Fibroblast of villous mesenchyme (primary cell): ENCODE measurements at regions not wholly inside any gene's neighbourhood (a gene's known extent, or its start where the extent isn't known, plus 50 kb on each side); places are given as distances from the start of the nearest gene placed in this dataset.

Experiments
- DNase-seq: peaks from one replicate; pipeline ENCODE4 v3.0.0-alpha.2; 2010; ENCODE audit warnings: low read depth
- H3K4me3 ChIP-seq: 2 replicates; pipeline ENCODE4 v1.5.1; 2011; ENCODE audit warnings: low read depth, mild to moderate bottlenecking, low read length
- TF ChIP-seq, protein P1 (sequence below): IDR thresholded peaks from 2 replicates; pipeline ENCODE4 v1.5.1; 2012; ENCODE audit warnings: low read depth, mild to moderate bottlenecking, low read length; ENCODE audit not compliant: insufficient read depth

DNA sequence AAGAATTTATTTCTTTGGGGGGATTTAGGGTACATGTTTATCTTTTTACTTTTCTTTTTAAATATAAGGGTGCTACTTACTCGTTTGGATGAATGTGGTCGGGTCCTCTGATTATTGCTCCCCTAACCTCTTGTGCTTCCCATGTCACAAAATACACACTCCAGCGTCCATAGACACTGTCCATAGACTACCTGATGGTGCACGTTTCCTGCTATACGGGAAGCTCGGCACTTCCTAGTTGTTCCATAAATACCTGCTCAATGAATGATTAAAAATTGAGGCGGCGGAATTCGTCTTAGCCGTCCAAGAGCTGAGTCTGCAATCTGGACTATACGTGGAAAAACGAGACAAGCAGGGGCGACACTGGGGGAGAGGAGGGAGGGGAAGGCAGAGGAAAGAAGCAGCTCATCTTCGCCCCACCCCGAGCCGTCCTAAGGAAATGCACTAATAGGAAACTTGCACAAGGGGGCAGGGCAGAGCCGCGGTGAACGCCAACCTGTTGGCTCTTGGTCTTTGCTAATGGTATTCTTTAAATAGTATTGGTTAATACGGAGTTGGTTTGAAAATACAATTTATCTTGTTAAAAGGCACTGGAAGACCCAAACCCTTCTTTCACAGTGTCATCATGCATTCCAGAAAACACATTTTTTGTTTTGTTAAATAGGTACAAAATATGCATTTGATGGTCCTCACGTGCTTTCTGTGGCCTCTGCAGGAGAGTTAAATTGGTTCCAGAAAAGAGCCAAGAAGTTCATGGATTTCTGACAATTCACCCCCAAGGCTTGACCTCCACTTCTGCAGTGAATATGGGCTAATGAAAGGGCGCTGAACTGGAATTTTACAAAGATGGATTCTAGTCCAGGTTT lies 73.0 kb upstream of the KCTD1 start:
- TF ChIP-seq, protein P1, sequence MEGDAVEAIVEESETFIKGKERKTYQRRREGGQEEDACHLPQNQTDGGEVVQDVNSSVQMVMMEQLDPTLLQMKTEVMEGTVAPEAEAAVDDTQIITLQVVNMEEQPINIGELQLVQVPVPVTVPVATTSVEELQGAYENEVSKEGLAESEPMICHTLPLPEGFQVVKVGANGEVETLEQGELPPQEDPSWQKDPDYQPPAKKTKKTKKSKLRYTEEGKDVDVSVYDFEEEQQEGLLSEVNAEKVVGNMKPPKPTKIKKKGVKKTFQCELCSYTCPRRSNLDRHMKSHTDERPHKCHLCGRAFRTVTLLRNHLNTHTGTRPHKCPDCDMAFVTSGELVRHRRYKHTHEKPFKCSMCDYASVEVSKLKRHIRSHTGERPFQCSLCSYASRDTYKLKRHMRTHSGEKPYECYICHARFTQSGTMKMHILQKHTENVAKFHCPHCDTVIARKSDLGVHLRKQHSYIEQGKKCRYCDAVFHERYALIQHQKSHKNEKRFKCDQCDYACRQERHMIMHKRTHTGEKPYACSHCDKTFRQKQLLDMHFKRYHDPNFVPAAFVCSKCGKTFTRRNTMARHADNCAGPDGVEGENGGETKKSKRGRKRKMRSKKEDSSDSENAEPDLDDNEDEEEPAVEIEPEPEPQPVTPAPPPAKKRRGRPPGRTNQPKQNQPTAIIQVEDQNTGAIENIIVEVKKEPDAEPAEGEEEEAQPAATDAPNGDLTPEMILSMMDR = peak; percentile 61
- peak overlapping the region; percentile 21 for H3K4me3 ChIP-seq
- peak; percentile 17 for DNase-seq

DNA sequence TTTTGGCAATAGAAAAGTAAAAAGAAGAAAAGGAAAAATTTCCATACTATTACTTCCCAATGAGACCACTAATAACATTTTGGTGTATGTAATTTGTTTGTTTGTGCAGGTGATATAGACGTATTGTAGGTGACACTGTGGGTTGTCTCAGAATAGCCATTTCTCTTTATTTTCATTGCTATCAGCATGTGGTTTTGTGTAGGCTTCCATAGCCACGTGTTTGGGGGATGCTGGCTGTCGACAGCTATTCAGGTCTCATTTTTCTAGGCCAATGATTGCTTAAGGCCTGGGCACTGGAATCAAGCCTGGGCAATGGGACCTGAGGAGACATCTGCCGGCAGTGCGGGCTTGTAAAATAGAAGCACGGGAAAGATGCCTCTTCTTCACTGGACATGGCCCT lies 71.0 kb upstream of the KCTD1 start:
- H3K4me3 ChIP-seq = no peak overlapping the region
- TF ChIP-seq, protein P1 = no peak
- no peak for DNase-seq

DNA sequence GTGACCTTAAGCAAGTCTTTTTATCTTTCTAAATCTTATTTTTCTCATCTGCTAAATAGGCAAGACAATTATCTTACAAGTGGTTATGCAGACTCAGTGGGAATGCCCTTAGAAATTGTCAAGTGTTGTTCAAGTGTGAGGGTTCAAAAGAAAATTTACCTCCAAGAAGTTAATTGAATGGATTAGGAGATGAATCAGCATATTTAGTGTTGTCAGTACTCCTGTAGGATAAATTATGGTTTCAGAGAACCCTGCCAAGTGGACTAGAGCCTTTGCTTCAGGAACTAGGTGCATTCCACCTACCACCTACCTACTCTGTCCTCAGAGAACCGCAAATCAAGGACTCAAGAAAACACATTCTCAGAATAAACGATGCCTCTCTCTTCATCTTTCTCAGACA lies 69.8 kb upstream of the KCTD1 start:
- H3K4me3 ChIP-seq = no peak overlapping the region
- TF ChIP-seq, protein P1 = no peak
- DNase-seq = no peak

DNA sequence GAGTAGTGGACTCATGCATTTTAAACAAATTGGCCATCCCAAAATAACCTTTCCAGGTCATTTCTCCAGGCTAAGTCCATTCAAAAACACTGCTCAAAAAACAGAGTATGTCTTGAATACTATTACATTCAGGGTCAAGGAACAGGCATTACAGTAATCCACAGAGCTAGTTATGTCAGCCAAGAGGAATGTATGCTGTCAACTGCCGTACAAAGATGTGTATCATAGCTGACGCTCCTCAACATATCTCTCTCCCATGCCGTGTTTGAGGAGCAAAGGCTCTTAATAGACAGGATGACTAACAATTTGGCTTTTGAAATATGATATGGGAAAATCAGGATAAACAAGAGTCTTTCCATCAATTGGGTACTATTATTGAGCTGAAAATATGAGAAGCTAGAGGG lies 68.8 kb upstream of the KCTD1 start:
- no peak overlapping the region for H3K4me3 ChIP-seq
- peak; percentile 84 for DNase-seq
- TF ChIP-seq, protein P1 = no peak

DNA sequence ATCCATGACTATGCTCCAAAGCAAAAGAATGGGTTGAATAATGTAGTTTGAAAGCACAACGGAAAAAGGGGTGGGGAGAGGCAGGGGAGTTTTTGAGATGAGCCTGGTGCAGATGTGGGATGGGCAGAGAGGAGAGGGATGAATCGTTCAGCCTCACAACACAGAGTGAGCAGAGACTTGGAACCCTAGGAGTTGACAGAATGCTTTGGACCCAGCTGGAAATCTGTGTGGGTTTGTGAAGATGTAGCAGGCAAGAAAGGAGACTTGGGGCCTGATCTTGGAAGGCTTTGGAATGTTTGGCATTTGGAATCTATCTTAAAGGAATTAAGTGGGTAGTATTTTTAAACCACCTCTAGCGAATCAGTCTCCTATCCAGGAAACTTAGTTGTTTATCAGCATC lies 66.0 kb upstream of the KCTD1 start:
- no peak overlapping the region for H3K4me3 ChIP-seq
- TF ChIP-seq, protein P1 = no peak
- no peak for DNase-seq
